SU-DHL-6 (cell line): ENCODE measurements at regions not wholly inside any gene's neighbourhood (a gene's known extent, or its start where the extent isn't known, plus 50 kb on each side); places are given as distances from the start of the nearest gene placed in this dataset.
"Not testable (repeated sequence)": the region's sequence is repeated elsewhere in the genome, so short reads cannot be mapped to it uniquely, and the experiment has no call there.

Source experiments
- CTCF ChIP-seq: fragments of 200-600 bp; sonication (generic); IDR thresholded peaks from one replicate; pipeline ENCODE4 v1.5.1; 2017; ENCODE audit warnings: antibody characterized with exemption, mild to moderate bottlenecking, low read length, moderate library complexity; ENCODE audit not compliant: insufficient read depth, poor library complexity, severe bottlenecking
- EZH2phosphoT487 ChIP-seq: fragments of 200-600 bp; sonication (generic), shearing (Covaris generic); conservative IDR thresholded peaks from 2 replicates; pipeline ENCODE4 v1.6.1; 2018; ENCODE audit warnings: mild to moderate bottlenecking, antibody characterized with exemption, low read length, moderate library complexity, mixed read lengths

- TF ChIP-seq CTCF, EZH2phosphoT487: not testable (repeated sequence)
These were observed 100.0 kb upstream of the PZP start for GRCh38 chr12:9308163-9308562.
